Loucy (cell line): ENCODE measurements at regions not wholly inside any gene's neighbourhood (a gene's known extent, or its start where the extent isn't known, plus 50 kb on each side); places are given as distances from the start of the nearest gene placed in this dataset.

Experiments used
- CTCF ChIP-seq: fragments of 200-600 bp; sonication (generic); conservative IDR thresholded peaks from 2 replicates; pipeline ENCODE4 v1.5.1; 2014; ENCODE audit warnings: mild to moderate bottlenecking, antibody characterized with exemption, low read length
- EZH2phosphoT487 ChIP-seq: fragments of 200-600 bp; IDR thresholded peaks from 2 replicates; pipeline ENCODE4 v1.6.1; 2018; ENCODE audit warnings: antibody characterized with exemption, mild to moderate bottlenecking, moderate library complexity, borderline replicate concordance

GRCh38 chr7:3164380-3164792 is 120.7 kb upstream of the CARD11 start:
- TF ChIP-seq CTCF (no peak), EZH2phosphoT487 (no peak)
